GM12891 (cell line): ENCODE measurements at regions not wholly inside any gene's neighbourhood (a gene's known extent, or its start where the extent isn't known, plus 50 kb on each side); places are given as distances from the start of the nearest gene placed in this dataset.
"Not testable (repeated sequence)": the region's sequence is repeated elsewhere in the genome, so short reads cannot be mapped to it uniquely, and the experiment has no call there.

Experiments used
- PAX5 ChIP-seq: IDR thresholded peaks from 2 replicates; pipeline ENCODE4 v1.6.1; 2011; ENCODE audit warnings: low read length, moderate library complexity, mild to moderate bottlenecking; ENCODE audit not compliant: insufficient read depth, severe bottlenecking
- POLR2A ChIP-seq: IDR thresholded peaks from 2 replicates; pipeline ENCODE4 v1.6.1; 2011; ENCODE audit warnings: low read depth, low read length, control low read depth
- POLR2AphosphoS5 ChIP-seq: IDR thresholded peaks from 2 replicates; pipeline ENCODE4 v1.6.1; 2011; ENCODE audit warnings: low read depth, low read length, control low read depth
- SPI1 ChIP-seq: IDR thresholded peaks from 2 replicates; pipeline ENCODE4 v1.6.1; 2011; ENCODE audit warnings: low read depth, low read length, control low read depth
- TAF1 ChIP-seq: IDR thresholded peaks from 2 replicates; pipeline ENCODE4 v1.6.1; 2011; ENCODE audit warnings: low read depth, low read length, control low read depth

DNA sequence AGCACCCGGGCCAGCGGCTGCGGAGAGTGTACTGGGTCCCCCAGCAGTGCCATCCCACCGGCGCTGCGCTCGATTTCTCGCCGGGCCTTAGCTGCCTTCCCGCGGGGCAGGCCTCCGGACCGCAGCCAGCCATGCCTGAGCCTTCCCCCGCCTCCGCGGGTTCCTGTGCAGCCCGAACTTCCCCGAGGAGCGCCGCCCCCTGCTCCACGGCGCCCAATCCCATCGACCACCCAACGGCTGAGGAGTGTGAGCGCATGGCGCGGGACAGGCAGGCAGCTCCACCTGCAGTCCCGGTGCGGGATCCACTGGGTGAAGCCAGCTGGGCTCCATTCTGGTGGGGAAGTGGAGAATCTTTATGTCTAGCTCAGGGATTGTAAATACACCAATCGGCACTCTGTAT, 325.4 kb downstream of the PPP1R3A start:
- TF ChIP-seq POLR2AphosphoS5, POLR2A, TAF1, PAX5, SPI1: not testable (repeated sequence)
